ENCODE measurements at regions not wholly inside any gene's neighbourhood (a gene's known extent, or its start where the extent isn't known, plus 50 kb on each side); places are given as distances from the start of the nearest gene placed in this dataset.
A peak's percentile ranks its signal among the peaks of the same experiment; 100 is the strongest.

DNA sequence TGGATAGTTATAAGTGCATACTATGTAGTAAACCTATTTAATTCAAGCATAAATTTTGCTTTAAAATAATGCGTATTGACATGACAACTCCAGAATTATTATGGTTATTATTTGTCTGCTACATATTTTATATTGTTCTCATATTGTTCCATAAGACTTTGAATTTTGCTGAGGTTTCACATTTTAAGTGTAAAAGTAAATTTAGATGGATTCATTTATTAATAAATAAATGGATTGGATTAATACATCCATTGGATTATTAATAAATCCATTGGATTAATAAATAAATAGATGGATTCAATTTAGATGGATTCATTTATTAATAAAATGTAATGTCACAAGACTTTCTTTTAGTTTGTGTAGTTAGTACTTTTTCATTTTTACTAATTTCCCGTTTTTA, 1768.0 kb upstream of the PCDH10 start:
- no peak for TF ChIP-seq CEBPB (IDR thresholded peaks at IDR 0.05; ENCODE audit: low read depth, low read length)
- peak; percentile 71 for TF ChIP-seq MAFK (IDR thresholded peaks at IDR 0.05; ENCODE audit: low read depth, low read length)
- Histone ChIP-seq H2AK5ac (ENCODE audit: low read depth, low read length) (no peak overlapping the region), H3K4me3 (ENCODE audit: insufficient read depth, low read depth, low read length) (no peak overlapping the region), H3K23ac (ENCODE audit: low read depth, low read length) (no peak overlapping the region), H2AK9ac (replicated peaks; ENCODE audit: low read depth, low read length, poor library complexity) (no peak overlapping the region), H3K79me1 (ENCODE audit: low read depth in 1 of 2, low read length in 2 of 2) (no peaks in the 10 kb centered on the region), H3K9me3 (ENCODE audit: control insufficient read depth, insufficient read depth, low read length) (peaks cover 9% of the 10 kb centered on the region), H3K4ac (ENCODE audit: low read depth, low read length) (no peak overlapping the region), H3K9ac (ENCODE audit: low read depth, low read length) (no peak overlapping the region), H4K91ac (ENCODE audit: insufficient read depth, low read depth, low read length) (no peak overlapping the region), H2BK20ac (ENCODE audit: low read depth, low read length) (no peak overlapping the region), H3K14ac (replicated peaks; ENCODE audit: low read depth, low read length) (no peak overlapping the region), H4K5ac (ENCODE audit: low read depth, low read length) (no peak overlapping the region), H3K9me1 (ENCODE audit: insufficient read depth, low read length) (no peaks in the 10 kb centered on the region), H2AFZ (replicated peaks; ENCODE audit: low read length, poor library complexity) (no peak overlapping the region), H4K20me1 (ENCODE audit: insufficient read depth, low read length) (no peaks in the 10 kb centered on the region), H3K36me3 (ENCODE audit: control insufficient read depth, insufficient read depth, low read length) (no peaks in the 10 kb centered on the region), H3K4me2 (ENCODE audit: low read depth, low read length) (no peak overlapping the region), H2BK15ac (ENCODE audit: low read depth, low read length) (no peak overlapping the region), H3K4me1 (ENCODE audit: control insufficient read depth, insufficient read depth, low read length) (no peaks in the 10 kb centered on the region), H3K27ac (ENCODE audit: insufficient read depth, low read length) (no peak overlapping the region), H3K56ac (ENCODE audit: extremely low read depth, insufficient read depth, low read length) (no peak overlapping the region), H3K27me3 (ENCODE audit: control insufficient read depth, insufficient read depth, low read length) (no peaks in the 10 kb centered on the region), H4K8ac (ENCODE audit: low read depth in 2 of 2, low read length in 2 of 2) (no peak overlapping the region), H2BK5ac (ENCODE audit: low read depth, low read length, poor library complexity, severe bottlenecking) (no peak overlapping the region), H3K18ac (ENCODE audit: low read depth, low read length) (no peak overlapping the region), H2BK120ac (ENCODE audit: low read depth, low read length) (no peak overlapping the region)
- BruUV-seq (replicated peaks) = no TSS peak
- POLR2A ChIA-PET (ENCODE audit: unreplicated experiment) = no interaction called here
- WGBS, 2 experiments (ENCODE audit: extremely low coverage in 2 of 2, insufficient read length in 1 of 2) = no CpG with 5 or more reads among the region's 2 CpGs
- DNase-seq (no peak), ATAC-seq (ENCODE audit: low read depth) (no peak)
- dilution Hi-C loops (cut with HindIII; ENCODE audit: low sequenced_read_pairs, unreplicated experiment) = no loop called here
- in situ Hi-C loops (cut with MboI; ENCODE audit: low sequenced_read_pairs) = no loop called here
- CTCF ChIA-PET = no interaction called here
- intact Hi-C loops (cut with micrococcal nuclease) = no loop called here

All from IMR-90 (cell line).